Stomach (tissue), 4 donors: ENCODE measurements at regions not wholly inside any gene's neighbourhood (a gene's known extent, or its start where the extent isn't known, plus 50 kb on each side); places are given as distances from the start of the nearest gene placed in this dataset.

Experiments
- CTCF ChIP-seq, 7 experiments: fragments of 450-650 bp in 4 of 7; fragments of 200-600 bp in 3 of 7; sonication (generic) in 3 of 7; IDR thresholded peaks; one replicate each; pipeline ENCODE4 v1.5.1; 2016 to 2019; ENCODE audit warnings: antibody characterized with exemption in 7 of 7, control low read depth in 2 of 7, mild to moderate bottlenecking in 1 of 7
- EP300 ChIP-seq: sonication (generic); formaldehyde crosslinking; IDR thresholded peaks from one replicate; pipeline ENCODE4 v1.6.1; 2017; ENCODE audit warnings: antibody characterized with exemption
- POLR2AphosphoS5 ChIP-seq, 3 donors: sonication (generic); formaldehyde crosslinking; IDR thresholded peaks; one replicate each; pipeline ENCODE4 v1.6.1; 2016; ENCODE audit warnings: antibody characterized with exemption in 3 of 3

- TF ChIP-seq EP300 (no peak), POLR2AphosphoS5 (IDR thresholded peaks at IDR 0.05) (no peak), CTCF (IDR thresholded peaks at IDR 0.05) (no peak)
Measured at GRCh38 chr1:88224906-88225305, 459.2 kb upstream of the PKN2 start.
